AG04450 (cell line): ENCODE measurements at regions not wholly inside any gene's neighbourhood (a gene's known extent, or its start where the extent isn't known, plus 50 kb on each side); places are given as distances from the start of the nearest gene placed in this dataset.

Experiments used
- CTCF ChIA-PET: fragments of 300-600, 350-600 bp; formaldehyde crosslinking; extraction: SDS; loops from one replicate; lab custom pipeline; 2022; ENCODE audit warnings: antibody characterized with exemption, inconsistent platforms; lab: Charles Lee
- POLR2A ChIA-PET: fragments of 350-600 bp; formaldehyde crosslinking; extraction: SDS; loops from one replicate; lab custom pipeline; 2021; ENCODE audit warnings: antibody characterized with exemption, inconsistent platforms; lab: Yijun Ruan, JAX
- DNase-seq: peaks from one replicate; pipeline ENCODE4 v3.0.0-alpha.2; 2011; ENCODE audit warnings: low read depth, low spot score
- H3K27ac ChIP-seq: one replicate; pipeline ENCODE4 v1.5.1; 2012; ENCODE audit warnings: low read depth, low read length, control low read depth
- H3K27me3 ChIP-seq: one replicate; pipeline ENCODE4 v1.6.0; 2012; ENCODE audit warnings: low read length; ENCODE audit not compliant: control insufficient read depth, insufficient read depth
- H3K4me3 ChIP-seq: 2 replicates; pipeline ENCODE4 v1.5.1; 2011; ENCODE audit warnings: mild to moderate bottlenecking, low read depth, low read length, control low read depth
- H3K9me3 ChIP-seq: 2 replicates; pipeline ENCODE4 v1.5.1; 2012; ENCODE audit warnings: low read length; ENCODE audit not compliant: control insufficient read depth, insufficient read depth
- CTCF ChIP-seq: IDR thresholded peaks from 2 replicates; pipeline ENCODE4 v1.5.1; 2011; ENCODE audit warnings: low read depth, low read length, control low read depth, inconsistent platforms

GRCh38 chr20:22770241-22770800 lies 185.9 kb upstream of the FOXA2 start:
- POLR2A ChIA-PET: no interaction called here
- CTCF ChIA-PET: no interaction called here
- no peak for DNase-seq

GRCh38 chr20:22771706-22772105 lies 187.3 kb upstream of the FOXA2 start:
- Histone ChIP-seq H3K4me3 (no peak overlapping the region), H3K9me3 (peaks cover 3% of the 10 kb centered on the region; the same call in 1 of the 2 replicates), H3K27me3 (no peaks in the 10 kb centered on the region), H3K27ac (no peak overlapping the region)
- no peak for DNase-seq
- ChIA-PET POLR2A (no interaction called here), CTCF (no interaction called here)
- TF ChIP-seq CTCF: no peak

More at GRCh38 chr20:22770241-22770800, 185.9 kb upstream of the FOXA2 start:
- Histone ChIP-seq H3K27me3 (no peaks in the 10 kb centered on the region), H3K27ac (no peak overlapping the region), H3K9me3 (peaks cover 3% of the 10 kb centered on the region; the same call in 1 of the 2 replicates), H3K4me3 (no peak overlapping the region)
- no peak for TF ChIP-seq CTCF

GRCh38 chr20:22773344-22773743 lies 189.0 kb upstream of the FOXA2 start:
- no peak overlapping the region for H3K27ac ChIP-seq
- H3K9me3 ChIP-seq: no peaks in the 10 kb centered on the region
- ChIA-PET POLR2A (no interaction called here), CTCF (interaction anchor here (0.6 kb wide), 1 partner anchor 568 kb away, joined by 4 read pairs; no protein-coding TSS in a partner anchor)
- H3K4me3 ChIP-seq: no peak overlapping the region
- no peak for DNase-seq
- no peak for TF ChIP-seq CTCF
- H3K27me3 ChIP-seq: no peaks in the 10 kb centered on the region

- Histone ChIP-seq H3K9me3 (no peaks in the 10 kb centered on the region), H3K4me3 (no peak overlapping the region), H3K27me3 (no peaks in the 10 kb centered on the region), H3K27ac (no peak overlapping the region)
- DNase-seq: no peak
- ChIA-PET POLR2A (no interaction called here), CTCF (interaction anchor here (0.8 kb wide), 1 partner anchor 83 kb away, joined by 3 read pairs; no protein-coding TSS in a partner anchor)
- no peak for TF ChIP-seq CTCF
These were observed 190.9 kb upstream of the FOXA2 start for GRCh38 chr20:22775256-22775655.

GRCh38 chr20:22775671-22776139 lies 191.3 kb upstream of the FOXA2 start:
- ChIA-PET CTCF (interaction anchor here (0.8 kb wide), 1 partner anchor 84 kb away, joined by 3 read pairs; no protein-coding TSS in a partner anchor), POLR2A (no interaction called here)
- Histone ChIP-seq H3K4me3 (no peak overlapping the region), H3K27ac (no peak overlapping the region), H3K9me3 (no peaks in the 10 kb centered on the region), H3K27me3 (no peaks in the 10 kb centered on the region)
- TF ChIP-seq CTCF: no peak
- no peak for DNase-seq
